ENCODE measurements at regions not wholly inside any gene's neighbourhood (a gene's known extent, or its start where the extent isn't known, plus 50 kb on each side); places are given as distances from the start of the nearest gene placed in this dataset.
A peak's percentile ranks its signal among the peaks of the same experiment; 100 is the strongest.
"Not testable (repeated sequence)": the region's sequence is repeated elsewhere in the genome, so short reads cannot be mapped to it uniquely, and the experiment has no call there.

GRCh38 chr5:154652746-154653417 is 102.3 kb upstream of the LARP1 start:
- no peak for DNase-seq

- DNase-seq: not testable (repeated sequence)
Measured at GRCh38 chr5:154651795-154652194, 103.4 kb upstream of the LARP1 start.

- no peak for DNase-seq
Measured at GRCh38 chr5:154648706-154649105, 106.5 kb upstream of the LARP1 start.

GRCh38 chr5:154648229-154648628 is 106.9 kb upstream of the LARP1 start:
- DNase-seq: no peak

- no peak for DNase-seq
Measured at GRCh38 chr5:154647761-154648145, 107.4 kb upstream of the LARP1 start.

GRCh38 chr5:154647114-154647760 is 107.9 kb upstream of the LARP1 start:
- DNase-seq: no peak

GRCh38 chr5:154646745-154647113 is 108.4 kb upstream of the LARP1 start:
- DNase-seq: no peak

- DNase-seq: no peak
Measured at GRCh38 chr5:154644745-154645411, 110.3 kb upstream of the LARP1 start.

- no peak for DNase-seq
Measured at GRCh38 chr5:154642499-154643245, 112.5 kb upstream of the LARP1 start.

- DNase-seq: peak; percentile 16
Measured at GRCh38 chr5:154640213-154640831, 114.9 kb upstream of the LARP1 start.

- not testable (repeated sequence) for DNase-seq
Measured at GRCh38 chr5:154636786-154637185, 118.4 kb upstream of the LARP1 start.

- DNase-seq: not testable (repeated sequence)
Measured at GRCh38 chr5:154636271-154636670, 118.9 kb upstream of the LARP1 start.

GRCh38 chr5:154633744-154634143 is 121.4 kb upstream of the LARP1 start:
- not testable (repeated sequence) for DNase-seq

GRCh38 chr5:154631141-154631540 is 124.0 kb upstream of the LARP1 start:
- DNase-seq: no peak

- DNase-seq: no peak
Measured at GRCh38 chr5:154630410-154630809, 124.8 kb upstream of the LARP1 start.

- DNase-seq: no peak
Measured at GRCh38 chr5:154628685-154629084, 126.5 kb upstream of the LARP1 start.

GRCh38 chr5:154627698-154628678 is 127.2 kb upstream of the LARP1 start:
- DNase-seq: no peak

GRCh38 chr5:154626876-154627557 is 128.2 kb upstream of the LARP1 start:
- no peak for DNase-seq

- no peak for DNase-seq
Measured at GRCh38 chr5:154625031-154625430, 130.1 kb upstream of the LARP1 start.

GRCh38 chr5:154624341-154624740 is 130.8 kb upstream of the LARP1 start:
- no peak for DNase-seq

- DNase-seq: no peak
Measured at GRCh38 chr5:154620411-154620810, 134.8 kb upstream of the LARP1 start.
